ENCODE measurements at regions not wholly inside any gene's neighbourhood (a gene's known extent, or its start where the extent isn't known, plus 50 kb on each side); places are given as distances from the start of the nearest gene placed in this dataset.
A peak's percentile ranks its signal among the peaks of the same experiment; 100 is the strongest.

DNA sequence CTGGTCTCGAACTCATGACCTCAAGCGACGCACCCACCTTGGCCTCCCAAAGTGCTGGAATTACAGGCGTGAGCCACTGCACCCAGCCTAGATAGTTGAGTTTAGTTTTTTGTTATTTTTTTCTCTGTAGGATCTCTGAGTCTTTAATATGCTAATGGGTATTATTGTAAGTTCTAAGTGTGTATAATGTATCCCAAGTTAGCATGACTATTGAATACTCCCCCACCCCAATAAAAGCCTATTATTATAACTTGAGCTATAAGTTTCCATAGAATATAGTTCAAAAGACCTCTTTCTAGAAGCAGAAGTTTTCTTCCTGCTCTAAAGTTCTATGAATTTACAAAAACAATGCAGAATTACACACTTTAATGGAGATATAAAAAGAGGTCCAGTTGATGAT lies 210.4 kb upstream of the MARCKS start:
- DNase-seq (ENCODE audit: low read depth), result no peak
- H3K4me3 ChIP-seq (ENCODE audit: low read depth, low read length), result peak overlapping the region; percentile 36
- TF ChIP-seq, protein P1, sequence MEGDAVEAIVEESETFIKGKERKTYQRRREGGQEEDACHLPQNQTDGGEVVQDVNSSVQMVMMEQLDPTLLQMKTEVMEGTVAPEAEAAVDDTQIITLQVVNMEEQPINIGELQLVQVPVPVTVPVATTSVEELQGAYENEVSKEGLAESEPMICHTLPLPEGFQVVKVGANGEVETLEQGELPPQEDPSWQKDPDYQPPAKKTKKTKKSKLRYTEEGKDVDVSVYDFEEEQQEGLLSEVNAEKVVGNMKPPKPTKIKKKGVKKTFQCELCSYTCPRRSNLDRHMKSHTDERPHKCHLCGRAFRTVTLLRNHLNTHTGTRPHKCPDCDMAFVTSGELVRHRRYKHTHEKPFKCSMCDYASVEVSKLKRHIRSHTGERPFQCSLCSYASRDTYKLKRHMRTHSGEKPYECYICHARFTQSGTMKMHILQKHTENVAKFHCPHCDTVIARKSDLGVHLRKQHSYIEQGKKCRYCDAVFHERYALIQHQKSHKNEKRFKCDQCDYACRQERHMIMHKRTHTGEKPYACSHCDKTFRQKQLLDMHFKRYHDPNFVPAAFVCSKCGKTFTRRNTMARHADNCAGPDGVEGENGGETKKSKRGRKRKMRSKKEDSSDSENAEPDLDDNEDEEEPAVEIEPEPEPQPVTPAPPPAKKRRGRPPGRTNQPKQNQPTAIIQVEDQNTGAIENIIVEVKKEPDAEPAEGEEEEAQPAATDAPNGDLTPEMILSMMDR (IDR thresholded peaks at IDR 0.05; ENCODE audit: insufficient read depth, low read depth, low read length, missing control alignments), result no peak

DNA sequence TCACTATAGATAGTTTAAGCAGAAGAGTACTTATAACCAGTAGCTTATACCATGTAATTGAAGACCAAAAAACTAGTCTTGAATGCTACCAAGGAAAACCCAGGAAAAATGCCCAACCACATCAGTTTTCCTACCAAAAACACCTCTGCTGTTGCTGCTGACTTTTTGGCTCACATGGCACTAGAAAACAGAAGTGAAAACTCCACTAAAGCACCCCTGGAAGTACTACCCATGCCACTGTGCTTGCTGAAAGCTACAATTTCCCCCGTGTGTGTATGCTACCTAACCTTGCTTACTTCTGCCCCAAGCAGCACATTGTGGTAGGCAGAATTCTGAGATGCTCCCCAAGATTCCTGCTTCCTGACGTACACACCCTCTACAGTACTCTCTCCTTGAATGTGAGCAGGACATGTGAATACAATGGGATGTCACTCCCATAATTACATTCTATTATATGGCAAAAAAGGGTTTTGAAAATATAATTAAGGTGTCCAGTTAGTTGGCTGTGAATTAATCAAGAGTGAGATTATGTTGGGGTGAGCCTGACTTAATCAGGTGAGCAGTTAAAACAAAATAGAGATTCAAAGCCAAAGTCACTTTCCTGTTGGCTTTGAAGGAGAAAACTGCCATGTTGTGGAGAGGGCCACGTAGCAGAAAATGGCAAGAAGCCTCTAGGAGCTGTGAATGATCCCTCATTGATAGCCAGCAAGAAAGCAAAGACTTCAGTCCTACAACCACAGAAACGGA lies 209.8 kb upstream of the MARCKS start:
- DNase-seq (ENCODE audit: low read depth), result peak; percentile 74
- TF ChIP-seq, protein P1 (IDR thresholded peaks at IDR 0.05; ENCODE audit: insufficient read depth, low read depth, low read length, missing control alignments), result no peak
- peak overlapping the region; percentile 36 for H3K4me3 ChIP-seq (ENCODE audit: low read depth, low read length)

DNA sequence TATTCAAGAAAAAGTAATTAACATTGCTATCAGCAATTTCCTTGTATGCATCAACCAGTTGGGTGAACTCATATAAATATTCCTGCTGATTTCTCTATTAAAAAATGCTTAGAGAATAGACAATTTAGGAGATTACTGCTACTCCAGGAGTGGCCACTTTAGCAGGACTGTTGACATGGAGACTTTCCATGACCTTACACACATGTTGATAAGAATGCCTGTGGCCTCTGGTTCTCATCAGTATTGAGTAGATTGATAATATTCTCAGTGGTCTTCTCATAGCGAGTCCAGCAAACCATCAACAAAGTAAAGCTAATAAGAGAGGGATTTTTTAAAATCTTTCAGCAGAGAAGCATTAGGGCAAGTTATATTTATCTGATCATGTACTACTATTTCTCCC lies 208.4 kb upstream of the MARCKS start:
- peak overlapping the region; percentile 60 for H3K4me3 ChIP-seq (ENCODE audit: low read depth, low read length)
- TF ChIP-seq, protein P1 (IDR thresholded peaks at IDR 0.05; ENCODE audit: insufficient read depth, low read depth, low read length, missing control alignments), result no peak
- DNase-seq (ENCODE audit: low read depth), result no peak

DNA sequence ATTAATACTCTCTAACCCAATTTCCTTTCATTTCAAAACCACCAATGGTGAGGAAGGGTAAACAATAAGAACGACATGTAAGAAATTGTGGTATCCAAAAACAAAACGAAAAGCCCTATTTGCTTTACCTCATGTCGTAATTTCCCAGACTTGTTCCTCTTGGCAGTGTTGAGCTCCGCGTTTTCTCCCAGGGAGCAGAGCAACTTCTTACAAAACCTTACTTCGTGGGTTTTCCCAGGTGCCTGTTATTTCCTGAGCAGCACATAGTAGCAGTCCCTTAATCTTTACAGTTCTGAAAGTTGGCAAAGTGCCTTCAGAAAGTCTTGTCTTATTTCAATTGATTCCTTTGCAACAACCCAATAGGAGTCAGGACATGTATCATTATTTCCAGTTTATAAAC lies 207.9 kb upstream of the MARCKS start:
- TF ChIP-seq, protein P1 (IDR thresholded peaks at IDR 0.05; ENCODE audit: insufficient read depth, low read depth, low read length, missing control alignments), result no peak
- peak; percentile 87 for DNase-seq (ENCODE audit: low read depth)
- peak overlapping the region; percentile 60 for H3K4me3 ChIP-seq (ENCODE audit: low read depth, low read length)

DNA sequence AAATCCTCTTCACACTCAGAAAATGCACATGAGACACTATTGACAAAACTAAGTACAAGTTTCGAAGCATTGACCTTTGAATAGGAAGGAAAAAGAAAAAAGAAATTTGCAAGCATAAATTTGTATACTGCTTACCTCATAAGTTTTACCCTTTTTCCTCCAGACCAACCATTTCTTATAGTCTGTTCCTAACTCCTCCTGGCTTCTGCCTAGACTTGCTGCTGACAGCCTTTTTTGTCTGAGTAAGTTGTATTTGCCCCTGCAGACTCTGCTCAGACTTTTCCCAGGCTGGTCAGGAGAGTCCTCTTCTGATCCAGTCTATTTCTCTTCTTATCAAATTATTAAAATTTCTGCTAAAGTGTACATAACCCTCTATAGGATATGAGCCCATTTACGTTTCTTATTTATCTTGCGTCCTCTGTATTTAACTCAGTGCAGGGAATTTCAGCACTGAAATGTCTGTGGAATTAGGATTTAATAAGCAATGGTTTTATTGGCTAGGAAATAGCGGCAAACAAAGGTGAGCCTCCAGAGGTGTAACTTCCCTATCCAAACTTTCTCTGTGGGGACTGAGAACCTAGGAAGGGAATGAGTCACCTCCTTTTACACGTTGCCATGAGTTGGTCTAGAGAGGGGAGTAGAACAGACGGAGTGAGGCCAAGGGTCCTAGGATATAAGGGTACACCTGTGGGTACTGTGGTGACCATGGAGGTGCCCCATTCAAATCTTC lies 207.1 kb upstream of the MARCKS start:
- DNase-seq (ENCODE audit: low read depth), result no peak

DNA sequence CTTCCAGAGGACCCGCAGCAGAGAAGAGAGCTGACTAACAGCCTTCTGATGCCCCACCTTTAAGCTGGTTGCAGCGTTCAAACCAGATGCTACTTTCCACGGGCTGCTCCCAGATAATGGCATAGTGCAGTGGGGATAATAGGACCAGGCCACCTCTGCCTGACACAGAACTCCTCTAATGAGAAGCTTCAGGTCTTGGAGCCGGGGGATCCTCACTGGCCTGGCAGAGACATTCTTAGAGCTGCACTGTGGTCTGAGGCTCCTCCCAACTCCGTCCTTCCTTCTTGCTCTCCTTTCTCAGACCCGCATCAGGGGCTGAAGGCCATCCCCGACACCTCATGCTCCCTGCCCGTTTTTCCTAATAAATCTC lies 206.6 kb upstream of the MARCKS start:
- no peak overlapping the region for H3K4me3 ChIP-seq (ENCODE audit: low read depth, low read length)
- no peak for DNase-seq (ENCODE audit: low read depth)
- TF ChIP-seq, protein P1 (IDR thresholded peaks at IDR 0.05; ENCODE audit: insufficient read depth, low read depth, low read length, missing control alignments), result no peak

More for the DNA sequence above, 207.1 kb upstream of the MARCKS start:
- H3K4me3 ChIP-seq (ENCODE audit: low read depth, low read length), result peak overlapping the region; percentile 60
- TF ChIP-seq, protein P1 (IDR thresholded peaks at IDR 0.05; ENCODE audit: insufficient read depth, low read depth, low read length, missing control alignments), result no peak

Data from GM12865 (cell line).